Mesothelial cell of epicardium (in vitro differentiated cells): ENCODE measurements at regions not wholly inside any gene's neighbourhood (a gene's known extent, or its start where the extent isn't known, plus 50 kb on each side); places are given as distances from the start of the nearest gene placed in this dataset.
"Not testable (repeated sequence)": the region's sequence is repeated elsewhere in the genome, so short reads cannot be mapped to it uniquely, and the experiment has no call there.

ENCODE experiments used
- DNase-seq, 2 experiments: peaks; one replicate each; pipeline ENCODE4 v3.0.0; 2021; ENCODE audit warnings: low spot score in 2 of 2; ENCODE audit not compliant: unreplicated experiment in 2 of 2
- H3K27ac Mint-ChIP-seq: 2 replicates; pipeline ENCODE4 v1.8.0; 2021; ENCODE audit warnings: mixed read lengths
- H3K27me3 Mint-ChIP-seq: 2 replicates; pipeline ENCODE4 v1.8.0; 2021; ENCODE audit warnings: low read depth, mixed read lengths
- H3K36me3 Mint-ChIP-seq: 2 replicates; pipeline ENCODE4 v1.8.0; 2021; ENCODE audit warnings: mixed read lengths
- H3K4me1 Mint-ChIP-seq: 2 replicates; pipeline ENCODE4 v1.8.0; 2021; ENCODE audit warnings: mixed read lengths
- H3K4me3 Mint-ChIP-seq: 2 replicates; pipeline ENCODE4 v1.8.0; 2021; ENCODE audit warnings: mild to moderate bottlenecking, moderate library complexity, mixed read lengths
- H3K9me3 Mint-ChIP-seq: 2 replicates; pipeline ENCODE4 v1.8.0; 2021; ENCODE audit warnings: mixed read lengths
- TF ChIP-seq, protein P1 (sequence below): fragments of 200-600 bp; sonication (generic); IDR thresholded peaks from one replicate; pipeline ENCODE4 v1.5.0; 2021; ENCODE audit warnings: antibody characterized with exemption; ENCODE audit not compliant: unreplicated experiment

DNA sequence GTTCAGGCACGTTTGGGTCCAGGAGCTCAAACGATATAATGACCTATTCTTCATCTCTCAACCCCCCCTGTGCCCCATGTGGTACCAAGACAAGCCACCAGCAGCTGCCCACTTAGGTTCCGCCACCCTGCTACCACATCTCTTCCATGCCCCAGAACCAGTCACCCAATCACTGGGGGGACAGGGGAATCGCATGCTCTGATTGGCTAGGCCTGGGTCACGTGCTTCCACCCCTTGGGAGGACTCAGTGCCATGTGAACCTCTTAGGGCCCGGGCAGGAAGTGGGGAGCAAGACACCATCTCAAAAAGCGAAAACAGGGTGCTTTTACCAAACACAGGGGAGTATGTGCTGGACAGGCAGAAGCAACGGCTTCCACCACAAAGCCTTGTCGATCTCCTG is 91.3 kb downstream of the KATNIP start:
- H3K4me1 Mint-ChIP-seq = peaks cover 49% of the 10 kb centered on the region
- DNase-seq = no peak
- H3K27ac Mint-ChIP-seq = peak overlapping the region; percentile 30
- no peaks in the 10 kb centered on the region for H3K9me3 Mint-ChIP-seq
- TF ChIP-seq, protein P1, sequence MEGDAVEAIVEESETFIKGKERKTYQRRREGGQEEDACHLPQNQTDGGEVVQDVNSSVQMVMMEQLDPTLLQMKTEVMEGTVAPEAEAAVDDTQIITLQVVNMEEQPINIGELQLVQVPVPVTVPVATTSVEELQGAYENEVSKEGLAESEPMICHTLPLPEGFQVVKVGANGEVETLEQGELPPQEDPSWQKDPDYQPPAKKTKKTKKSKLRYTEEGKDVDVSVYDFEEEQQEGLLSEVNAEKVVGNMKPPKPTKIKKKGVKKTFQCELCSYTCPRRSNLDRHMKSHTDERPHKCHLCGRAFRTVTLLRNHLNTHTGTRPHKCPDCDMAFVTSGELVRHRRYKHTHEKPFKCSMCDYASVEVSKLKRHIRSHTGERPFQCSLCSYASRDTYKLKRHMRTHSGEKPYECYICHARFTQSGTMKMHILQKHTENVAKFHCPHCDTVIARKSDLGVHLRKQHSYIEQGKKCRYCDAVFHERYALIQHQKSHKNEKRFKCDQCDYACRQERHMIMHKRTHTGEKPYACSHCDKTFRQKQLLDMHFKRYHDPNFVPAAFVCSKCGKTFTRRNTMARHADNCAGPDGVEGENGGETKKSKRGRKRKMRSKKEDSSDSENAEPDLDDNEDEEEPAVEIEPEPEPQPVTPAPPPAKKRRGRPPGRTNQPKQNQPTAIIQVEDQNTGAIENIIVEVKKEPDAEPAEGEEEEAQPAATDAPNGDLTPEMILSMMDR = no peak
- H3K36me3 Mint-ChIP-seq = no peaks in the 10 kb centered on the region
- H3K4me3 Mint-ChIP-seq = no peak overlapping the region
- no peaks in the 10 kb centered on the region for H3K27me3 Mint-ChIP-seq

DNA sequence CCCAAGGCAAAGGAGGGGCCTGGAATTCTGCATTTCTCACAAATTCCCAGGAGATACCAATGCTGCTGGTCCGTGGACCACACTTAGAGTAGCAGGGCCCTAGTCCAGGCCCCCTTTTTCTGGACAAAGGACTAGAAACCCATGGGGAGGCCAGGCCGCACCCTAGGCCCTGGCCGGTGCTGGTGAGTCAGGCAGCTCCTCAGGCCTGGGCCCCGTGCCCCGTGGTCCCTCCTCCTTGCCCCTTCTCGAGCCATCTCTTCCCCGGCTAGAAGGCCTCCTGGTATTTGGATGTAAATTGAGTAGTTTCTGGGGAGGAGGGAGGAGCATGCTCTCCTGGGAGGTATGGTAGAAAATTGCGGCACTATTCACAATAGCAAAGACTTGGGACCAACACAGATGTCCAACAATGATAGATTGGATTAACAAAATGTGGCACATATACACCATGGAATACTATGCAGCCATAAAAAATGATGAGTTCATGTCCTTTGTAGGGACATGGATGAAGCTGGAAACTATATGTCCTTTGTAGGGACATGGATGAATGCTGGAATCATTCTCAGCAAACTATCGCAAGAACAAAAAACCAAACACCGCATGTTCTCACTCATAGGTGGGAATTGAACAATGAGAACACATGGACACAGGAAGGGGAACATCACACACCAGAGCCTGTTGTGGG is 91.9 kb downstream of the KATNIP start:
- not testable (repeated sequence) for H3K9me3 Mint-ChIP-seq, H3K27me3 Mint-ChIP-seq, H3K27ac Mint-ChIP-seq, H3K36me3 Mint-ChIP-seq, H3K4me3 Mint-ChIP-seq, DNase-seq
- H3K4me1 Mint-ChIP-seq = peaks cover 43% of the 10 kb centered on the region

DNA sequence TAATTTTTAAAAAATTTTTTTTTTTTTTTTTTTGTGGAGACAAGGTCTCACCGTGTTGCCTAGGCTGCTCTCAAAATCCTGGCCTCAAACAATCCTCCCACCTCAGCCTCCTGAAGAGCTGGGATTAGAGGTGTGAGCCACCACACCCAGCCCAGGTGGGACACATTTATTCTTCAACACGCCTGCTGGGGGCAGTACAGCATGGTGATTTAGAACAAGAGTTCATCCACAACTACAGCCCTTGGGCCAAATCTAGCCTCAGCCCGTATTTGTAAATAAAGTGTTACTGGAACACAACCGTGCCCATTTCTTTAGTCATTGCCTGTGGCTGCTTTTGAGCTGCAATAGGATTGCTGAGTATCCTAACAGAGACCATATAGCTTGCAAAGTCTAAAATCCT is 92.8 kb downstream of the KATNIP start:
- no peak for DNase-seq
- Mint-ChIP-seq H3K36me3 (no peaks in the 10 kb centered on the region), H3K27ac (no peak overlapping the region), H3K9me3 (no peaks in the 10 kb centered on the region), H3K4me3 (no peak overlapping the region), H3K4me1 (peaks cover 35% of the 10 kb centered on the region), H3K27me3 (no peaks in the 10 kb centered on the region)
- TF ChIP-seq, protein P1 = peak; percentile 31

DNA sequence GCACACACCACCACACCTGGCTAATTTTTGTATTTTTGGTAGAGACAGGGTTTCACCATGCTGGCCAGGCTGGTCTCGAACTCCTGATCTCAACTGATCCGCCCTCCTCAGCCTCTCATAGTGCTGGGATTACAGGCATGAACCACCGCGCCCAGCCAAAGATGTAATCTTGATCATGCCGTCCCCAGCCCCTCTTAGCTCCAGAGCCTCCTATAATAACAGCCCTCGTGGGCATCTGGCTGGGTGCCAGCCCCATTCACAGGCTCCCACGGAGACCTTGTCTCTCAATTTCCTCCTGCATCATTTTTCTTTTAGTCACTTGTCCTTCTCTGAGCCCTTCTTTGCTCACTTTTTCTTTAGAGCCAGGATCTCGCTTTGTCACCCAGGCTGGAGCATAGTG is 94.2 kb downstream of the KATNIP start:
- Mint-ChIP-seq H3K27ac (peak overlapping the region; percentile 12), H3K4me1 (peaks cover 34% of the 10 kb centered on the region), H3K27me3 (no peaks in the 10 kb centered on the region), H3K4me3 (no peak overlapping the region), H3K9me3 (no peaks in the 10 kb centered on the region), H3K36me3 (no peaks in the 10 kb centered on the region)
- TF ChIP-seq, protein P1 = no peak
- no peak for DNase-seq

DNA sequence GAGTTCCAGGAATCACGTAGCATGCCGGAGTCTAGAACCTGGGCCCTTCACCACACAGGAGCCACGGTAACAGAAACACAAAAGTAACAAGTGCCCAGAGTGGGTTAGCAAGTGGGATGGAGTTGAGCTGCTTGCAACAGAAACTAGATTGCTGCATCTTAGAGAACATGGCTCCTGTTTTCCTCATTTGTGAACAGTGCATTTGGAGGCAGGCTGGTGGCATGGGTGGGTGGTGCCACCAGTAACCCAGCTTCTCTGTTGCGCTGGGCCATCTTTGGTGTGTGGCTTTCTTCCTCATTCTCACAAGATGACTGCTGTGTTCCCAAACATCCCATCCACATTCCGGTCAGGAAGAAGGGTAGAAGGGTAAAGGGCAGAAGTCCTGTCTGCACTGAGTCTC is 95.5 kb downstream of the KATNIP start:
- no peaks in the 10 kb centered on the region for H3K27me3 Mint-ChIP-seq
- no peak overlapping the region for H3K27ac Mint-ChIP-seq
- H3K4me3 Mint-ChIP-seq = no peak overlapping the region
- H3K4me1 Mint-ChIP-seq = peaks cover 31% of the 10 kb centered on the region
- TF ChIP-seq, protein P1 = no peak
- H3K36me3 Mint-ChIP-seq = no peaks in the 10 kb centered on the region
- no peaks in the 10 kb centered on the region for H3K9me3 Mint-ChIP-seq
- no peak for DNase-seq

DNA sequence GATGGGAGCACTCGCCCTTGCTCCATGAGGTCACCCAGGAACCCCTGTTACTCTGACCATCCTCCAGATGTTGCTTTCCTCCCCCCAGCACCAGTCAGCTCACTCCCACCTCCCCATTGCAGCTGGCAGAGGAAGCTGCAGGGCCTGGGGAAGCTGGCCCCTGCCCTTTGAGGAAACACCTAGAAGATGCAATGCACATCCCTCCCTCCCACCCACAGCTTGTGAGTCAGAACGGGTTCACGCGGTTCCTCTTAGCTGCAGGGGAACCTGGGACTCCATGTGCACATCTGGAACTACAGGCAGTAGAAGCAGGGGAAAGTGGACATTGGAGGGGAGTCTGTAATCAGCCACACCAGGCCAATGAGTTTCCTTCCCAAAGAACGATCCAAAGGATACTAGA is 96.9 kb downstream of the KATNIP start:
- no peaks in the 10 kb centered on the region for H3K9me3 Mint-ChIP-seq
- H3K36me3 Mint-ChIP-seq = no peaks in the 10 kb centered on the region
- no peak overlapping the region for H3K4me3 Mint-ChIP-seq
- TF ChIP-seq, protein P1 = no peak
- DNase-seq = no peak
- peaks cover 36% of the 10 kb centered on the region for H3K4me1 Mint-ChIP-seq
- no peak overlapping the region for H3K27ac Mint-ChIP-seq
- no peaks in the 10 kb centered on the region for H3K27me3 Mint-ChIP-seq
